GM19035 (cell line): ENCODE measurements at regions not wholly inside any gene's neighbourhood (a gene's known extent, or its start where the extent isn't known, plus 50 kb on each side); places are given as distances from the start of the nearest gene placed in this dataset.

Source experiments
- ATAC-seq: cut with Tn5 transposase; IDR thresholded peaks from one replicate; pipeline ENCODE4 v1.9.1; 2021; ENCODE audit not compliant: unreplicated experiment

GRCh38 chr6:150711061-150711460 is 111.4 kb downstream of the PLEKHG1 start:
- no peak for ATAC-seq

- no peak for ATAC-seq
These were observed 112.2 kb downstream of the PLEKHG1 start for GRCh38 chr6:150711584-150712504.

- no peak for ATAC-seq
These were observed 113.0 kb downstream of the PLEKHG1 start for GRCh38 chr6:150712505-150713252.

GRCh38 chr6:150713487-150713886 is 113.8 kb downstream of the PLEKHG1 start:
- ATAC-seq = no peak

- no peak for ATAC-seq
These were observed 114.2 kb downstream of the PLEKHG1 start for GRCh38 chr6:150713931-150714330.

- no peak for ATAC-seq
These were observed 115.4 kb downstream of the PLEKHG1 start for GRCh38 chr6:150715133-150715532.

GRCh38 chr6:150717419-150717818 is 117.7 kb downstream of the PLEKHG1 start:
- no peak for ATAC-seq

GRCh38 chr6:150719099-150719766 is 119.5 kb downstream of the PLEKHG1 start:
- ATAC-seq = no peak

GRCh38 chr6:150719831-150720230 is 120.1 kb downstream of the PLEKHG1 start:
- ATAC-seq = no peak

GRCh38 chr6:150720774-150721233 is 121.1 kb downstream of the PLEKHG1 start:
- ATAC-seq = peak; percentile 99

- no peak for ATAC-seq
These were observed 122.0 kb downstream of the PLEKHG1 start for GRCh38 chr6:150721418-150722266.

GRCh38 chr6:150722614-150723344 is 123.1 kb downstream of the PLEKHG1 start:
- ATAC-seq = no peak

GRCh38 chr6:150723345-150723658 is 123.6 kb downstream of the PLEKHG1 start:
- no peak for ATAC-seq

GRCh38 chr6:150723857-150724256 is 124.2 kb downstream of the PLEKHG1 start:
- ATAC-seq = no peak

- ATAC-seq = no peak
These were observed 126.1 kb downstream of the PLEKHG1 start for GRCh38 chr6:150725795-150726194.

GRCh38 chr6:150729188-150729748 is 129.6 kb downstream of the PLEKHG1 start:
- no peak for ATAC-seq

- no peak for ATAC-seq
These were observed 131.2 kb downstream of the PLEKHG1 start for GRCh38 chr6:150730801-150731457.

GRCh38 chr6:150732765-150733539 is 132.6 kb upstream of the MTHFD1L start:
- ATAC-seq = peak; percentile 78
